Pancreas (tissue), 10 donors: ENCODE measurements at regions not wholly inside any gene's neighbourhood (a gene's known extent, or its start where the extent isn't known, plus 50 kb on each side); places are given as distances from the start of the nearest gene placed in this dataset.

Source experiments
- ATAC-seq, 4 donors: fragments of 200-7000 bp; cut with Tn5 transposase; one replicate each; pipeline versions ENCODE4 v1.8.0 to v1.9.1; 2020; ENCODE audit warnings: mild to moderate bottlenecking in 4 of 4, moderate library complexity in 4 of 4
- DNase-seq, 6 donors: peaks; one replicate each; pipeline ENCODE4 v3.0.0-alpha.2; 2020
- FAIRE-seq: peaks from 2 replicates; lab custom pipeline; 2012; peaks lifted over from hg19 to GRCh38; lab: Jason Lieb, UNC
- H3K27ac ChIP-seq, 4 donors: fragments of 200-600 bp; sonication (generic); 1 replicate in 3 of 4; 2 replicates in 1 of 4; pipeline versions ENCODE4 v1.5.0 to v1.8.0; 2020
- H3K27me3 ChIP-seq, 4 donors: fragments of 200-600 bp; one replicate each; pipeline ENCODE4 v1.8.0; 2021
- H3K36me3 ChIP-seq, 3 donors: fragments of 200-600 bp; sonication (generic) in 1 of 3; one replicate each; pipeline versions ENCODE4 v1.5.0 to v1.8.0; 2020 to 2021
- H3K4me1 ChIP-seq, 3 donors: fragments of 200-600 bp; one replicate each; pipeline ENCODE4 v1.8.0; 2021
- H3K4me3 ChIP-seq, 4 donors: fragments of 200-600 bp; sonication (generic) in 2 of 4; one replicate each; pipeline versions ENCODE4 v1.5.0 to v1.8.0; 2020 to 2021
- H3K9me3 ChIP-seq, 4 donors: fragments of 200-600 bp; one replicate each; pipeline ENCODE4 v1.8.0; 2021
- WGBS, 2 donors: extraction: QIAGEN DNeasy Blood & Tissue Kit; methylation state at CpG; one replicate each; pipeline ENCODE4 v1.1.7; 2013; 5-methylcytosine and 5-hydroxymethylcytosine counted together
- intact Hi-C, 3 donors: fragments of 100-400 bp; cut with DNase I; formaldehyde crosslinking; loops; one replicate each; pipeline versions ENCODE4 v1.11.1 to v1.14.2; 2022
- TF ChIP-seq, protein P1 (sequence below), 4 donors: fragments of 200-600 bp; sonication (generic) in 3 of 4; IDR thresholded peaks; one replicate each; pipeline versions ENCODE4 v1.5.0 to v1.8.0; 2021; ENCODE audit warnings: antibody characterized with exemption in 4 of 4
- donor health status: healthy with polysubstance abuse.
- donor health status: DM: no; HTN: no; CAD: no; lungs with moderate emphysema.
- donor health status: DM: no; HTN: no; CAD: no.
- donor health status: control.
- donor health status: control.
- donor health status: Bipolar disorder and iron deficiency.
- donor health status: DM: yes; HTN: yes; CAD: no.
- donor health status: DM: no; HTN: no; CAD: no.
- donor health status: DM: no; HTN: no; CAD: no.
- donor health status: DM: yes; HTN: yes; CAD: no.

DNA sequence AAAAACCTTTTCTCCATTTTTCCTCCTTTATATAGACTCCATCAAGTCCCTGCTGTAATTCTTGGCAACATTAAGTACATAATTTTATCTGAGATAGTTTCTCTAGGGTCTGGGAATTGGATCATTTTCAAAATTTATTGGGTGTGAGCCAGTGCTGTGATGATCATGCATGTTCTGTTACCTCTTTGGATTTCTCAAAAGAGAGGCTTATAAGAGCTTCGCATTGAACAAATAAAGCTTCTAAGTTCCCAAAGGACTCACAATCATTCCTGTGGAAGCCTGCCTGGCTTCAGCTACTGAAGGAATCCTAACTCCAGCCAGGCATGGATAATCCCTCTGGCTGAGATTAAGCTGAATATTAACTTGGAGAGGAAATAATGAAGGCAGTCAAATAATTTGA lies 208.5 kb downstream of the RAB38 start:
- no peak overlapping the region for H3K27ac ChIP-seq
- no peak for ATAC-seq
- DNase-seq: no peak
- no peak for FAIRE-seq
- H3K9me3 ChIP-seq: no peaks in the 10 kb centered on the region
- TF ChIP-seq, protein P1, sequence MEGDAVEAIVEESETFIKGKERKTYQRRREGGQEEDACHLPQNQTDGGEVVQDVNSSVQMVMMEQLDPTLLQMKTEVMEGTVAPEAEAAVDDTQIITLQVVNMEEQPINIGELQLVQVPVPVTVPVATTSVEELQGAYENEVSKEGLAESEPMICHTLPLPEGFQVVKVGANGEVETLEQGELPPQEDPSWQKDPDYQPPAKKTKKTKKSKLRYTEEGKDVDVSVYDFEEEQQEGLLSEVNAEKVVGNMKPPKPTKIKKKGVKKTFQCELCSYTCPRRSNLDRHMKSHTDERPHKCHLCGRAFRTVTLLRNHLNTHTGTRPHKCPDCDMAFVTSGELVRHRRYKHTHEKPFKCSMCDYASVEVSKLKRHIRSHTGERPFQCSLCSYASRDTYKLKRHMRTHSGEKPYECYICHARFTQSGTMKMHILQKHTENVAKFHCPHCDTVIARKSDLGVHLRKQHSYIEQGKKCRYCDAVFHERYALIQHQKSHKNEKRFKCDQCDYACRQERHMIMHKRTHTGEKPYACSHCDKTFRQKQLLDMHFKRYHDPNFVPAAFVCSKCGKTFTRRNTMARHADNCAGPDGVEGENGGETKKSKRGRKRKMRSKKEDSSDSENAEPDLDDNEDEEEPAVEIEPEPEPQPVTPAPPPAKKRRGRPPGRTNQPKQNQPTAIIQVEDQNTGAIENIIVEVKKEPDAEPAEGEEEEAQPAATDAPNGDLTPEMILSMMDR (IDR thresholded peaks at IDR 0.05): no peak
- H3K4me1 ChIP-seq: no peaks in the 10 kb centered on the region
- H3K36me3 ChIP-seq: no peaks in the 10 kb centered on the region
- WGBS, 2 donors: 44 to 49% methylated on average over 1 of the region's 1 CpG
- H3K4me3 ChIP-seq: no peak overlapping the region
- intact Hi-C loops: no loop called here
- no peaks in the 10 kb centered on the region for H3K27me3 ChIP-seq

DNA sequence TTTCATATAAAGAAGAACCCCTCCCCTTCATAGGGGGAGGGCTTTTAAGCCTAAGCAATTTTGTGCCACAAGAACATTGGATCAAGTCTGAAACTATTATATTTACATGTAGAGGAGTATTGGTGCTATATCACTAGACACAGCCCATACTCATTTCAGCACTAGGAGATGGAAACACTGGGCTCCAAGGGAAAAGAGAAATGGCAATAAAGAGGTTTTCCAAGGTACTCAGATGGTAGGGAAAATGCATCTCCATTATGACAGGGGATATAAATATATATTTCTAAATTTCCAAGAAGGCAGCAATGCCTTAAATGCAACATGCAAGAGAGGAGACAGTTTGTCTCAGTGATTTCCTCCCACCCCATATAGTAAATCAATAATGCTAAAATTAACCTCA lies 209.0 kb downstream of the RAB38 start:
- Histone ChIP-seq H3K27me3 (no peaks in the 10 kb centered on the region), H3K36me3 (no peaks in the 10 kb centered on the region), H3K4me3 (no peak overlapping the region), H3K4me1 (no peaks in the 10 kb centered on the region), H3K27ac (no peak overlapping the region), H3K9me3 (no peaks in the 10 kb centered on the region)
- TF ChIP-seq, protein P1 (IDR thresholded peaks at IDR 0.05): no peak
- intact Hi-C loops: no loop called here
- no peak for ATAC-seq
- FAIRE-seq: no peak
- DNase-seq: no peak

DNA sequence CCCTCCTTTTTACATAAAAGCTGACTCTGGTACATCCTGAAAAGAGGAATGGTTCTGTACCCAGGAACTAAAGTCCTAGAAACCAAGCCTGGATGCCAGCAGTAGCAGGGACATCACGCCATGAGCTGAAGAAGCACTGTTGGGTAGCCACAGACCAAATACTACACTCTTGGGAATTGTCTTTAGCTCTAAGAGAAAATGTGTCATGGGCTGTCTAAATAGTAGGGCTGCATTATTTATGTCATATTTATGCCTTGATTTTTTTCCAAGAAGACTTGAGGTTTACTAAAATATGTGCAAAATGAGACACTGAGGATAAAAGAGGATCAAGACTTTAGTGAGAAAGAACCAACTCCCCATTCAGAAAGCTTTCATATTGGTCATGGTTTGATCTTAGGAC lies 213.6 kb downstream of the RAB38 start:
- 62 to 78% methylated on average over 1 of the region's 1 CpG for WGBS, 2 donors

DNA sequence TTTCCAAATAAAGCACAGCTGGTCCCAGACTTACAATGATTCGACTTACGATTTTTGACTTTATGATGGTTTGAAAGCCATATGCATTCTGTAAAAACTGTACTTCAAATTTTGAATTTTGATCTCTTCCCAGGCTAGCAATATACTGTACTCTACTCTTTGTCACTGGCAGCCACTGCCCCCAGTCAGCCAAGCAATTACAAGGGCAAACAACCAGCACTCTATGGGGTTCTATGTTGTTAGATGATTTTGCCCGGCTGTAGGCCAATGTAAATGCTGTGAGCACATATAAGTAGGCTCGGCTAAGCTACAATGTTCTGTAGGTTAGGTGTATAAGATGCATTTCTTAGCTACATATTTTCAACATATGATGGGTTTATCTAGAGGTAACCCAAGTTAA lies 217.3 kb downstream of the RAB38 start:
- no peaks in the 10 kb centered on the region for H3K4me1 ChIP-seq
- no peaks in the 10 kb centered on the region for H3K36me3 ChIP-seq
- ATAC-seq: no peak
- H3K27me3 ChIP-seq: no peaks in the 10 kb centered on the region
- TF ChIP-seq, protein P1 (IDR thresholded peaks at IDR 0.05): no peak
- H3K27ac ChIP-seq: no peak overlapping the region
- WGBS, 2 donors: 80 to 82% methylated on average over 4 of the region's 4 CpGs
- intact Hi-C loops: no loop called here
- FAIRE-seq: no peak
- no peak overlapping the region for H3K4me3 ChIP-seq
- no peak for DNase-seq
- no peaks in the 10 kb centered on the region for H3K9me3 ChIP-seq

More for the DNA sequence above, 213.6 kb downstream of the RAB38 start:
- Histone ChIP-seq H3K36me3 (no peaks in the 10 kb centered on the region), H3K27ac (no peak overlapping the region), H3K9me3 (no peaks in the 10 kb centered on the region), H3K27me3 (no peaks in the 10 kb centered on the region), H3K4me3 (no peak overlapping the region), H3K4me1 (no peaks in the 10 kb centered on the region)
- intact Hi-C loops: no loop called here
- ATAC-seq: no peak
- no peak for DNase-seq
- FAIRE-seq: no peak
- TF ChIP-seq, protein P1 (IDR thresholded peaks at IDR 0.05): no peak

DNA sequence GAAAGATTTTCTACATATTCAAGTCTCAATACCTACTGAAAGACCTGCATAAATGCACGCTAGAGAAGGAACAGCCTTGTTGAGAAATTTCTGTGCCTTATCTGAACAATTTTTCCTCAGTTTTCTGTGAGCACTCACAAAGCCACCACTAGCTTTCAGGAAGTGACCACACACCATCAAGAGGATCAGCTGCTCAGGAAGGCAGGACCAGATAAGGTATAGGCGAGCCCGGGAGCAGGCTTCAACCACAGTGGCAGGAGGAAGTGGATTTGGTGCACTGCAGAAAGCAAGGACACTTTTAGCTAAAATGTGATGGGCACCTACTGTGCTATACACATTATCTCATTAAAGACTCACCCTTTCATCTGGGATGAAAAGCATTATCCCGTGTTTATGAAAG lies 220.8 kb downstream of the RAB38 start:
- DNase-seq: no peak

More for the DNA sequence above, 220.8 kb downstream of the RAB38 start:
- TF ChIP-seq, protein P1 (IDR thresholded peaks at IDR 0.05): no peak
- Histone ChIP-seq H3K27me3 (no peaks in the 10 kb centered on the region), H3K4me3 (no peak overlapping the region), H3K36me3 (no peaks in the 10 kb centered on the region), H3K27ac (no peak overlapping the region), H3K4me1 (no peaks in the 10 kb centered on the region), H3K9me3 (no peaks in the 10 kb centered on the region)
- no peak for ATAC-seq
- no peak for FAIRE-seq
- intact Hi-C loops: no loop called here
- WGBS, 2 donors: 57 to 60% methylated on average over 4 of the region's 4 CpGs
